ENCODE measurements at regions not wholly inside any gene's neighbourhood (a gene's known extent, or its start where the extent isn't known, plus 50 kb on each side); places are given as distances from the start of the nearest gene placed in this dataset.

DNA sequence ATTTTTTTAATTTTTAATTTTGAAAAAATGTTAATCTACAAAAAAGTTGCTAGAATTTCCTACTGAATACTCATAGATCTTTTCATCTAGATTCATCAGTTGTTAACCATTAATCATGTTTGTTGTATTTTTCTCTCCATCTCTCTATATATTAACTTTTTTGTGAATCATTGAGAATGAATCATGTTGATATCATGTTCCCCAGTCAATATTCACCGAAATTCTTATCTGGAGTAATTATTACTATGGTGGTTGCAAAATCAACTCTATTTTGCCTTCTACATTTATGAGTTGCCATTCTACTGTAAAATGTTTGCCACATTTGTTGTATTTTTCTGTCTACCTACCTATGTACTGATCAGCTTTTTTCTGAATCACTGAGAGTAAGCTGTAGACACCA, 154.0 kb downstream of the SPP2 start:
- no peak for DNase-seq (ENCODE audit: low read depth)
- TF ChIP-seq CTCF (IDR thresholded peaks at IDR 0.05; ENCODE audit: low read depth, low read length, missing control alignments): no peak
- no peak overlapping the region for H3K4me3 ChIP-seq (ENCODE audit: low read depth, low read length)

DNA sequence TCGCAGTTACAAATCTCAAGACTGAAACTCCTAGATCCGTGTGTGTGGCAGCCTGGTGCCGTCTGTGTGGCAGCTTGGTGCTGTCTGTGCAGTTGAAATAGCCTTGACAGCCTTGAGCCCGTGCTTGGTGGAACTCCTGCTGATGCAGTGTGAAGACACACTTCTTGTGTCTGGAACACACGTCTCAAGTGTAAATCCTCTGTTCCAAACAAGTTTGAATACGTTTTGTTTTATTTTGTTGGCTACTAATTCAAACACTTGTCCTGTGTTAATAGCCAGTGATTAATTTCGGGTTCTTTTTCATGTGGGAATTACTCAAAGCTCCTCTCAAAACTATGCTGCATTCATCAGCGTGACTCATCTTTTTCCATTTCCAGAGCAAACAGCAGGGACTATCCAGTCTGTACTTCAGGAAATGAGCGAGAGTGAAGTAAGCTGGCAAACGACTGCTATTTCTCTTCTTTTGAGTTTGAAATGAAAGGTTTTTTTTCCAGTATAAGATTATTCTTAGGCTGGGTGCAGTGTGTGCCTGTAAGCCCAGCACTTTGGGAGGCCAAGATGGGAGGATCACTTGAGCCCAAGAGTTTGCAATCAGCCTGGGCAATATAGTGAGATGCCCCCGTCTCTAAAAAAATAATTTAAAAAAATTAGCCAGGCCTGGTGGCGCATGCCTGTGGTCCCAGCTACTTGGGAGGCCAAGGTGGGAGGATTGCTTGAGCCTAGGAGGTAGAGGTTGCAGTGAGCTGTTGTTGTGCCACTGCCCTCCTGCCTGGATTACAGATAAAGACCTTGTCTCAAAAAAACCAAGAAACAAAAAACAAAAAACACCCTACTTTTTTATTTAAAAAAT, 152.9 kb downstream of the SPP2 start:
- no peak for DNase-seq (ENCODE audit: low read depth)
- H3K4me3 ChIP-seq (ENCODE audit: low read depth, low read length): no peak overlapping the region

GRCh38 chr2:234202601-234203000, 152.1 kb downstream of the SPP2 start:
- DNase-seq (ENCODE audit: low read depth): no peak
- no peak overlapping the region for H3K4me3 ChIP-seq (ENCODE audit: low read depth, low read length)
- TF ChIP-seq CTCF (IDR thresholded peaks at IDR 0.05; ENCODE audit: low read depth, low read length, missing control alignments): no peak

More for the DNA sequence above, 152.9 kb downstream of the SPP2 start:
- no peak for TF ChIP-seq CTCF (IDR thresholded peaks at IDR 0.05; ENCODE audit: low read depth, low read length, missing control alignments)

- no peak for TF ChIP-seq CTCF (IDR thresholded peaks at IDR 0.05; ENCODE audit: low read depth, low read length, missing control alignments)
- no peak for DNase-seq (ENCODE audit: low read depth)
- no peak overlapping the region for H3K4me3 ChIP-seq (ENCODE audit: low read depth, low read length)
These were observed 149.5 kb downstream of the SPP2 start for GRCh38 chr2:234199996-234200395.

DNA sequence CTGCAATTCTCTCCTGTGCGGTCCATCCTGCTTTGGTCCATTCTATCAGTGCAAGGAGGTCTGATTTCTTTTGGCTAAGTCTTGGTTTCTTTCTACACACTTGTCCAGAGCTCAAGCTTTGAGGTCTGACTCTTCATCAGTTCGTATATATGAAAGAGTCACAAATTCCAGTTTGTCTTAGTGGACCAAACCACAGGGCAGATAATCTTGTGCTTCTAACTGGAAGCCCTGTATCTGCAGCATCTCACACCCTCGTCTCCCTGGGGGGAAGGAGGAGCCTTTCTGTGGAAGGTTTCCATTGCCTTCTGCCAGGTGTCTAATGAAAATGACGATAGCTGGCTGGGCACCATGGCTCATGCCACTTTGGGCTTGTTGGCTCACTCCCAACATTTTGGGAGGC, 148.5 kb downstream of the SPP2 start:
- TF ChIP-seq CTCF (IDR thresholded peaks at IDR 0.05; ENCODE audit: low read depth, low read length, missing control alignments): no peak
- DNase-seq (ENCODE audit: low read depth): no peak
- H3K4me3 ChIP-seq (ENCODE audit: low read depth, low read length): no peak overlapping the region

DNA sequence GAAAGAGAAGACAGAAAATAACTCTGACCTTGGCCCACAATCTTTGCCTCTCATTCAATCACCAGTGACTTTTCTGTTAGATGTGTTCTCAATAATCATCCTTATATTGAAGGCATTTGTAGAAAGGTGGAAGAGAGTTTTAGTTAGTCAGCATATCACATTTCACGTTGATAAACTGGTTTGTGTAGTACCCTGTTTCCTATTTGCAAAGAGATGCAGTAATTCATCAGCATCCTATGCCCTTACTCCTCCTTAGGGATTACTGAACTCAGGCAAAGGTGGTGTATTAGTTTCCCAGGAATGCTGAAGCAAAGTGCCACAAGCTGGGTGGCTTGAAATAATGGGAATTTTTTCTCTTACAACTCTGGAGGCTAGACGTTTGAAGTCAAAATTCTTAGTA, 145.0 kb downstream of the SPP2 start:
- no peak for DNase-seq (ENCODE audit: low read depth)
- no peak for TF ChIP-seq CTCF (IDR thresholded peaks at IDR 0.05; ENCODE audit: low read depth, low read length, missing control alignments)
- H3K4me3 ChIP-seq (ENCODE audit: low read depth, low read length): no peak overlapping the region

All from GM12864 (cell line).